ENCODE measurements at regions not wholly inside any gene's neighbourhood (a gene's known extent, or its start where the extent isn't known, plus 50 kb on each side); places are given as distances from the start of the nearest gene placed in this dataset.

DNA sequence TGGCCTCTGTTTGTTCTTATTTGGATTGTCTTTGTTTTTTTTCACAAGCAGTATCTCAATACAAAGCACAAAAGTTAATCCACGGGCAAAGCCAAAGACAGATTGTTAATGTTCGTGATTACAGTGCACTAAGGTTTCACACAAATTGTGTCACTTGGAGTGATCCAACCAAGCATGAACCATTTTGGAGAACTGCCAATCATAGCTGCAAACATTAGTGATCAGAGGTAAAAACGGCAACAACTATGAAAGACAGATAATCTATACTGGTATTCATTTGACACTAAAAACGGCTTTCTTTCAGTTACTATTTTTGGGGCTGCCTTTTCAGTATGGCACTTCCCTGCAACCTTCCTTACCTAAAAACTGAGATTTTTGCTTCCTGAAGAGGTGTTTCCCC is 213.1 kb upstream of the GULP1 start:
- no peak for DNase-seq

DNA sequence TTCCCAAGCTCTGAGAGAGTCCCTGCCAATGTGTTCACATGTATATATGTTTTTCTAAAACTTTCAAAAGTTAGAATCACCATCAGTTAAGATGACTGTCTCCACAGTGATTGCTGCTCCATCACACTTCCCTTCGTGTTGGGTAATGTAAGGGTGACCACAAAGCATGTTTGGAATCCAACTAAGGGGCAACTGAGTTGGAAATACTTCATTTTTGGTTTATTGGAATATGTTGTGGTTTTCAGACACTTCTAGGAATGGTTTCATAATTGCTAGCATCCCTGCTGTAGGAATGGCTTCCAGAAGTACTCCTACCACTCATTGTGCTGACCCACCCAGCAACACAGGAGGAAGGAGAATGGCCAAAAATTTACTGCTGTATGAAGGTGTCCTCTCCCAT is 212.5 kb upstream of the GULP1 start:
- no peak for DNase-seq

GRCh38 chr2:188085421-188085820 is 206.3 kb upstream of the GULP1 start:
- no peak for DNase-seq

DNA sequence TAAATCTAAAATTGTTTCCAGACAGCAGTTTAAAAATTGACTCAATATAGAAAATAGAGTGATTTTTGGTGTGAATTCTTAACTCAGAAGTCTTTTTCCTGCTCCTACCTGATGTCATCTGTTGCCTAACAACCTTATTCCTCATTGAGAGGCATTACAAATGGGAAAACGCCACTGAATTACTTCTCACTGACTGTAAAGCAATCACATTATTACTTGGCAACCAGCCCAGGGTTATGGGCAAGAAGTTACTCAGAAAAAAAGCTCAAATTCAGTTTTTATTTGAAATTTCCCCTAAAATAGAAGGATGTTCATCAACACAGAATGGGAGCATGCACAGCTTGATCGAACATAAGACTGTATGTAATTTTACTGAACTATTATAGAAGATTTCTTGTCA is 201.8 kb upstream of the GULP1 start:
- no peak for DNase-seq

DNA sequence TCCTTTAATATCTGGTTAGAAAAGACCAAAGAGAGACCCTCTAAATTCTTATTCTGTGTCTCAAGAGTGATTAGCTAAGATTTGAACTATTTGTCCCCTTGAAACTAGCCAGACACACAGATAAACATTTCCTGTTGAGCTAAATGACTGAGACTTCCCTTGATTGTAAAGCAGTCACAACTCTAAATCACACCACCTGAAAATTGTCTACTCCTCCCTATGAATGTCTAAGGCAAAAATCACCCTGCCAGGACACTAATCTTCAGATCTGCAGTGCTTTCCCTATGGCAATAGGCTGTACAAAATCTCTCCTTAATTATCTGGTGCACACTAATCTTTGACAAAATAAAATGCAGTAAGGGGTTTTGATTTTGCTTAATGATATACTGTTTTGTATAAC is 200.5 kb upstream of the GULP1 start:
- DNase-seq, result no peak

DNA sequence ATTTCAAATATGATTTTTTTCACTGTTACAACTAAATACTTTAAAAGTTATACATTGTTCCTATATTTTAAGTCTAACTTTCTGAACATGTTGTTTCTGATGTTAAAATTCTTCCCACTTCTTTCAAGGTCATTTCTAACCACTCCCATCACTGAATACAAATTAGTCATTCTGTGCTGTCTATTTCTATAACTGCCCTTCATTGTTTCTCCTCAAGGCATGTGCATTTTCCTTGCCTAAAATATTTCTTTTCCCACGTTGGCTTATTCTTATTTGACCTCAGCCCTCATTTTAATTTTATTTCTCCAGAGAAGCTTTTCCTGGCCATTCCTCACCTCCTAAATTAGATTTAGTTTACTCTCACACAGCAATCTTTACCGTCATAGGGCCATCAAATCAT is 198.9 kb upstream of the GULP1 start:
- no peak for DNase-seq

- no peak for DNase-seq
Measured at GRCh38 chr2:188096910-188097309, 194.8 kb upstream of the GULP1 start.

- DNase-seq, result no peak
Measured at GRCh38 chr2:188102881-188103280, 188.8 kb upstream of the GULP1 start.

- DNase-seq, result no peak
Measured at GRCh38 chr2:188114014-188114413, 177.7 kb upstream of the GULP1 start.

GRCh38 chr2:188117706-188118105 is 174.0 kb upstream of the GULP1 start:
- DNase-seq, result no peak

DNA sequence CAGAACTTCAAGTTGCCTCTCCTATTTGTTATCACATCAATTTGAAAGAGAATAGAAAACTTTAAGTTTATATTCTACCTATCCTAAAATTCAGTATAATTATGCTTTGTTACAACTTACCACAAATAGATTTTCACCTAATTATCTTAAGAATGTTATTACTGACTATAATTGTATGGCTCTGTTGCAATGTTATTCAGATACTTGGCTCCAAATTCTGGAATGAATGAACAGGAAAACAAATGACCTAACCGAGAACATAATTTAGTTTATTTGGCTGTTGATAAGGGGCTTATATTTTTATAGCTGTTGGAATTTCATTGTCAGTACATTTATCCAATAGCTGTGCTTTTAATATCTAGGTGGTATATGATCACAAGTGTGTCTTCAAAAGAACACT is 173.2 kb upstream of the GULP1 start:
- no peak for DNase-seq

DNA sequence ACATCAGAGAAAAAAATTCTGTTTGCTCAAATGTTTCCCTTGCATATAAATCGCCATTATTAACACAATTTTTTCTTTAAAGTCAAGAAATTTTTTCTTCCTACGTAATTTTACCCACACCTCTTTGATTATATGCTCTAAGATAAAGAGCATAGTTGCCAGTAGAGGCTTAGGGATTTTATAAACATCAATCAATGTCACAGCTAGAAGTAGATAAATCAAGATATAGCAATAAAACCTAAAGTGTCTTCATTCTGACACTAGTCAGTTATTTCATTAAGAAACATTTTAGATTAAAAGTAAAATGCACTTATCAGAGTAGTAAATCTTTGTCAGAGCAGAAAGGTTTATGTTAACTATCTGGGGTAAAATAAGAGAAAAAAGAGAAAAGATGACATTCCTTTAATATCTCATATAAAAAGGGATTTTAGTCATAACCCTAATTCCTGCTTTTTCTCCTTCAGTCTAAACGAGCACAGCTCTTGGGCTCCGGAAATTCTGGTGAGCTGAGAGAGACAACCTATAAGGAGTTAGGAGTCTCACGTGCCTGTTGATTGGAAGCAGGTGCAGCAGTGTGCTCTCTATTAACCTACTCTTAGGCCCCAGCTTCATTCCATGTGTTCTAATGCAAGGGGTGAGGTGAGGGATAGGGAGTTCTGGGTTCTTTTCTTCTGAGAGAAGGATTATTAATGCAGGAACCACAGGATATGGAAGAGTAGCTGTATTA is 172.4 kb upstream of the GULP1 start:
- DNase-seq, result no peak

GRCh38 chr2:188122985-188123384 is 168.7 kb upstream of the GULP1 start:
- DNase-seq, result no peak

DNA sequence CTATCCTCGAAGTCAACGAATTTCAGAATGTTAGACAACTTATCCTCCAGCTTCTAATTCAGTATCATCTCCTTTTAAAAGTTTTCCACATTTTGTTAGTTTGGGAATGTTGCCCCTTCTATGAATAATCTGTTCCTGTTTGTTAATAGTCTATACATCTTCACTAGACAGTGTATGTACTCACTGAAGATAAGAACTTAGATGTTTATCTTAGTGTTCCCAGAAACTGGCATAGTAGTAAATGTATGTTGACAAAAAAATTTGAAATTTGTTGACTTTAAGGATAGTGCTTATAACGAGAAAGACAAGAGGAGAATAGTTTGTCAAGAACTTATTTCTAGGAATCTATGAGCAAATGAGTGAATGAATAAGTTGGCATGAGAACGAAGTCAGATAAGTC is 162.0 kb upstream of the GULP1 start:
- DNase-seq, result no peak

DNA sequence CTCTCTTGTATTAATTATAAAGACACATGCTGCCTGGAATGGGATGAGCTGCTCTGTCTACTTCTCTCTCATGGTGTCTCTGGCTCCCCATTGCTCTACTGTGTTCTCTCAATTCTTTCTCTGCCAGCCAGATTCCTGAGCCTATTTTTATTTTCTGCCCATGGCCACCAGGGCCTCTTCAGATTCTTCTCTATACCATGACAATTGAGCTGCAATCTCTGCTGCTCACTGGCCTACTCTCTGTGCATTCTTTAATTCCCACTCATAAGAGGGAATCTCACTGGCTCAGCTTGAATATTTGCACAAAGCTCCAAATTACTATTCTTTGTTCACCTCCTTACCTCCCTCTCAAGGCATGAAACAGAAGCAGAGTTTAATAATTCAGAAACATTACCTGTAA is 161.4 kb upstream of the GULP1 start:
- no peak for DNase-seq

GRCh38 chr2:188131281-188131680 is 160.4 kb upstream of the GULP1 start:
- no peak for DNase-seq

- DNase-seq, result peak; percentile 65
Measured at GRCh38 chr2:188132385-188132784, 159.3 kb upstream of the GULP1 start.

GRCh38 chr2:188134241-188134640 is 157.4 kb upstream of the GULP1 start:
- DNase-seq, result no peak

DNA sequence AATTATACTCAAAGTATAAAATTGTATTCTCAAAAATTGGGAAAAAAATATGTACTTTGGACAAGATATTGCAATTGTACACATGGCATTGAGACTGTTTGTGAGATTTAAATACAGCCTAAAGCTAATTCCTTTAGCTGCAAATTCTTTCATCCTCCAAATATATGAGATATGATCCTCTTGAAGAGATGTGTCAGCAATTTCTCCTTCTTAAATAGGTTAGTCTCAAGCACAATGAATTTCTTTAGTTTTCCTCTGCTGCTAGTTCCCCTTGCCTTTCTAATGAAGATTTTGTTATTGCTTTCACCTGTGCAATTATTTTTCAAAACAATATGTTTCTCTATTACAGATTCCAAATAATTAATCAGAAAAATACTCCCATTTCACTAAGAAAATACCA is 153.4 kb upstream of the GULP1 start:
- no peak for DNase-seq

- DNase-seq, result no peak
Measured at GRCh38 chr2:188142088-188142487, 149.6 kb upstream of the GULP1 start.

DNA sequence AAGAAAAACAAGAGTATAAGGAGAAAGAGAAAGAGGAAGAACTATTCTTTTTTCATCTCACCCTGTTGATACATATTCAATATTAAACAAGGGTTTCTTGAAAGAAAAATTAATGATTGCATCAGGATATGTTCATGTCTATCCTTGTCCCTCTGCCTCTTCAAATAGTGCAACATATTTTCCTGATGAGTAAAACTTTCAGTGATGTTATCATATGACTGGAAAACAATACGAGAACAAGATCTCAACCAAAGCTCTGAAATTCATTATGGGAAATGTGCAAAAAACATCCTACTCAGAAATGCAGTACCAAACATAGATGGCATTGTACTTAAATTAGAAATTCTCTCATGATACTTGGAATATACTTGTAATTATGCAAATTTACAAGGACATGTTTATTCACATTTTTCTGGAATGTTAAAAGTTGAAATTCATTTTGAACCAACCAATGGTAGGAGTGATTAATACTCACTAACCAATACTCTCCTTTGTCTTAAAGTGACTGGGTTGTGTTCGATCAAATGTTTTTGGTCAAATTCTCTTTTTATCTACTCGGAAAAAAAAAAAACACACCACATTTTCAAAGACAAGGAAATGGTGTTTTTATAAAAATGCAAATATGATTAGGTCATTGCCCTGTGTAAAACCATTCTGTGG is 148.9 kb upstream of the GULP1 start:
- DNase-seq, result no peak

- DNase-seq, result no peak
Measured at GRCh38 chr2:188145885-188146284, 145.8 kb upstream of the GULP1 start.

GRCh38 chr2:188146888-188147287 is 144.8 kb upstream of the GULP1 start:
- no peak for DNase-seq

- no peak for DNase-seq
Measured at GRCh38 chr2:188151670-188152069, 140.0 kb upstream of the GULP1 start.
